ENCODE measurements at regions not wholly inside any gene's neighbourhood (a gene's known extent, or its start where the extent isn't known, plus 50 kb on each side); places are given as distances from the start of the nearest gene placed in this dataset.

GRCh38 chr2:199697469-199697868 lies 153.5 kb downstream of the FTCDNL1 start:
- TF ChIP-seq CTCF (tag by site-specific recombination; IDR thresholded peaks at IDR 0.05) (no peak), ZNF274 (IDR thresholded peaks at IDR 0.05; ENCODE audit: low read length) (no peak), ZNF274 (tag by site-specific recombination; IDR thresholded peaks at IDR 0.05; ENCODE audit: borderline replicate concordance) (no peak), ATF2 (tag by site-specific recombination; IDR thresholded peaks at IDR 0.05; ENCODE audit: low read depth) (no peak), ZNF211 (tag by site-specific recombination; IDR thresholded peaks at IDR 0.05; ENCODE audit: low read depth) (no peak), ZNF654 (tag by site-specific recombination; IDR thresholded peaks at IDR 0.05; ENCODE audit: low read depth) (no peak), ZNF426 (tag by site-specific recombination; IDR thresholded peaks at IDR 0.05) (no peak), ZNF311 (tag by site-specific recombination; IDR thresholded peaks at IDR 0.05; ENCODE audit: borderline replicate concordance) (no peak), GLIS2 (tag by site-specific recombination; IDR thresholded peaks at IDR 0.05) (no peak), HOXA7 (CRISPR knock-in tag; IDR thresholded peaks at IDR 0.05; ENCODE audit: borderline replicate concordance) (no peak), ZNF423 (tag by site-specific recombination; IDR thresholded peaks at IDR 0.05) (no peak), ZNF292 (tag by site-specific recombination; IDR thresholded peaks at IDR 0.05; ENCODE audit: borderline replicate concordance, low read depth) (no peak), ZFP69B (tag by site-specific recombination; IDR thresholded peaks at IDR 0.05) (no peak), ZFP37 (tag by site-specific recombination; IDR thresholded peaks at IDR 0.05) (no peak), KLF16 (tag by site-specific recombination; IDR thresholded peaks at IDR 0.05) (no peak)

All from HEK293 (cell line).